Midbrain (tissue), 1 donor: ENCODE measurements at regions not wholly inside any gene's neighbourhood (a gene's known extent, or its start where the extent isn't known, plus 50 kb on each side); places are given as distances from the start of the nearest gene placed in this dataset.

ENCODE experiments used
- DNase-seq: peaks from one replicate; lab custom pipeline; 2025; lab: John Stamatoyannopoulos, UW

DNA sequence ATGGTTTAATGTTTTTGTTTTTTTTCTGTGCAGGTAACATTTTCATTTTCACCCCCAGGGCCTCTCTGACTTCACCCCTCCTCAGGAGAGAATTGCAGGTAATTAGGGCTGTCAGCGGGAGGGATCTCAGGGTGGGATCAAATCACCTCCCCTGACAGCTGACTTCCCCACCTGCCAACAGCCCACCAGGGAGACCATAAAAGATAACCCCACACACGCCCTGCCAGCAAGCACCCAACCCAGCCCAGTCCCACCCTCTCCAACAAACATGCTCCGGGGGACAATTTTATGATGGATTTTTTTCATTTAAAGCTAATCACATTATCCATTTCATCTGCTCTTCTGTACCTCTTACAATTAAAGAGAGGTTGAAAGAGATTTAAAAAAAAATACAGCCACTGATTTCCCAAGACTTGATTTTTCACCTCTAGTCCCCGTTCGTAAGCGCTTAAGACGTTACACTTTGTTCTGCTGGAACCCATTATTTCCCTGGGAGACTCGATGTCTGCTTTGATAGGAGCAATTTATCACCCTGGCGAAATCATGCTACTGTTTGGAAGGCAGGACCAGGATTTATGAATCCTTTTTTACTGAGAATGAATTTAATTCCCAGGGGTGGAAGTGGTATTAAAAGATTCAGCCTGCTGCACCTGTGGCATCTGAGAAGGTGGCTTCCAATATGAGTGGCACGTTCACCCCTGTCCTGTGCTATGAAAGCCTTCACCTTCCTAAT is 232.9 kb upstream of the ID2 start:
- no peak for DNase-seq

DNA sequence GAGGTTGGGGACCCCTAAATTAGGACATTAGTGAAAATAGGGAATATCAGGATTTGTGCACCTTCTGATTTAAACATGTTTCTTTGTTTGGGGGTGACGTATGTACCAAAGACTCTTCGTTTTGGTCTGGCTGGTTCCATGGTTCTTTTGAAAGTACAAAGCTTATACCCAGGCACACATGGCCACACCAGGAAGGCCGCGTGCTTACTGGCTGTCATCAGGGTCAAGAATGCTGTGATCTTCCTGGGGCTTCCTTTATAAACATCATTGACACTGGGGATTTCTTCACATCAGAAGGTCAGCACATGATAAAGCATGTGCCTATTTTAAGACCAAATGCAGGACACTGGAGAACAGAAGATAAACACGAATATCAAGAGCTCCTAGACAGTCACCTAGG is 230.6 kb upstream of the ID2 start:
- DNase-seq: no peak

DNA sequence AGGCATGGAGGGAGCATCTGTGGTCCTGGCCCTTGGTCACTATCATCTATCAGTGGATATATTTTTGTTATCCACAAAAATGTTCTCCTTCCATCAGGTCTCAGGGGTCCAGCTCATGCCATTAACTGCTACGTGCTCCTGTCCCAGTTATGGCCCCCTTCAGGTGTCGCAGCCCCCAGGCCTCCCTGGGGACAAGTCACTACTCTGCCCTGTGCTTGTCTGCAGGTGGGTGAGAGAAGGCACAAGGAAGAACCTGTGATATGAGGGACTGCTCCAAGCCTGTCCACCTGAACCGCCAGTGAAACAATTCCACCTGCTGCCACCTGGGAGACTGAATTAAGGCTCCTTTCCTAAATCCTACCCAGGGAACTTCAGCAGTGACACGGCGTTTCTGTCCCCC is 229.6 kb upstream of the ID2 start:
- no peak for DNase-seq

DNA sequence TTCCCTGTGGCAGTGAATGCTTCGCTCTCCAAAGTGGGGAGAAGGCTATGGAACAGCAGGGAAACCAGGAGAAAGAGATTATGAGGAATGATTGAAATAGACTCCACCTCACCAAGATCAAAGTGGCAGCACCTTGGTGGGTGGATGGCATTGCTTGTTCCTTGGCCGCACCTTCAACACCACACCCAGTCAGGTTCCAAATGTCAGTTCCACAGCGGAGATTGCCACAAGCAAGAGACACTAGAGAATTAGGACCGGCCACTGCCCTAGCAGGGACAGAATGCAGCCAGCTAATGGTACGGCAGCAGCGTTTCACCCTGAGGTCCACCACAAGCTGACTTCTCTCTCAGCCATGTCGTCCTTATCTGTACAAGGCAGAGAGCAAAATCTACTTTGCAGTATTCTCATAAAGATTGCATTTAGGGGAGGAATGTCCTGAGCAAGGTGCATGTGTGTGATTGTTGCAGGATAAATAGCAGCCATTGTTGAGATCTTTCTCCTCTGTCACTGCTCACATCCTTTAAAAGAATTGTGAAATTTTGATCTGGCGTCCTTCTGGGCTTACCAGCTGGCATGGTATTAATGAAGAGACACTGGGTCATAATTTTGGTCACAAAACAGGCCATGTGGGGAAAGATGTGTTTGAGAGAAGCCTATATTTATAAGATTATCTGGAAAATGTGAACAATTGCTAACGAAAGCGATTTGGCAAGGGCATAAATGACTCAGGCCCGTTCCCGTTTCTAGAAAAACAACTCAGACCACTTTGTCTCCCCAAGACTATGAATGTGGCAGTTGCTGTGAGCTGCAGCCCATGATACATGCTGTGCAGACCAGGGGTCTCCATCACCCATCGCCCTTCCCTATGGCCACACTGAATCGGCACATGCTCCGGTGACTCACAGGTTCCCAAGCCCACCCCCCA is 228.6 kb upstream of the ID2 start:
- DNase-seq: no peak

DNA sequence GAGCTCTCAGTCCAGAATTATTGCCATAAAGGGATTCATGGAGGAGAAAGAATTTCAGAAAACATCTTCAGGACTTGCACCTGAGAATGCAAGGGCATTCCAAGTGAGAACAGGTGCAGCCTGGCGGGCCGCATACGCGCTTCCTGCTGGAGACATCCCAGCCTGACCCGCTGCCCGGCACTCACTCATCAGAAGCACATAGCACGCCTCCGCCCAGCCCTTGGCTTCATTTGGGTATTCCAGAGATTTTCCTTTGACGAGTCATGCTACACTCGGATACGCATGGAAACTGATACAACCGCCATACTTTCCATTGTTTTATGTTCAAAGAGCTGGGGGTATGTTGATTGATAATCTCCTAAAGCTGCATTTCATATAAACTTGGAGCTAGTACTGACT is 228.0 kb upstream of the ID2 start:
- DNase-seq: no peak

DNA sequence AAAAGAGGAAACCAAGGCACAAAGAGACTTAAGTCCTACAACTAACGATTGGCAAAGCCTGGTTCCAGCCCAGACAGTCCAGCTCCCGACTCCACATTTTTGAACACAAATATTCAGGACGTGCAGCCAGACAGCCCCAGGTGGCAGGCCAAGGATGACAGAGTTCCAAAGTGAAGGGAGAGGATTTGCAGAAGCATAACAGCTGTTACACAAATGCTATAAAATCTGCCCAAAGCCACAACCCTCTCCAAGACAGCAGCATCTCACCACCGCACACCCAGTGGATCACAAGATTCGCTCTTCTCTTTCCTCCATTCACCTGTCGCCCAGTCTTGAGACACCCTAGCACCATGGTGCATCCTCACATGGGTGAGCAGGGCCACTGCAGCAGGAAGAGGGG is 227.1 kb upstream of the ID2 start:
- DNase-seq: no peak

DNA sequence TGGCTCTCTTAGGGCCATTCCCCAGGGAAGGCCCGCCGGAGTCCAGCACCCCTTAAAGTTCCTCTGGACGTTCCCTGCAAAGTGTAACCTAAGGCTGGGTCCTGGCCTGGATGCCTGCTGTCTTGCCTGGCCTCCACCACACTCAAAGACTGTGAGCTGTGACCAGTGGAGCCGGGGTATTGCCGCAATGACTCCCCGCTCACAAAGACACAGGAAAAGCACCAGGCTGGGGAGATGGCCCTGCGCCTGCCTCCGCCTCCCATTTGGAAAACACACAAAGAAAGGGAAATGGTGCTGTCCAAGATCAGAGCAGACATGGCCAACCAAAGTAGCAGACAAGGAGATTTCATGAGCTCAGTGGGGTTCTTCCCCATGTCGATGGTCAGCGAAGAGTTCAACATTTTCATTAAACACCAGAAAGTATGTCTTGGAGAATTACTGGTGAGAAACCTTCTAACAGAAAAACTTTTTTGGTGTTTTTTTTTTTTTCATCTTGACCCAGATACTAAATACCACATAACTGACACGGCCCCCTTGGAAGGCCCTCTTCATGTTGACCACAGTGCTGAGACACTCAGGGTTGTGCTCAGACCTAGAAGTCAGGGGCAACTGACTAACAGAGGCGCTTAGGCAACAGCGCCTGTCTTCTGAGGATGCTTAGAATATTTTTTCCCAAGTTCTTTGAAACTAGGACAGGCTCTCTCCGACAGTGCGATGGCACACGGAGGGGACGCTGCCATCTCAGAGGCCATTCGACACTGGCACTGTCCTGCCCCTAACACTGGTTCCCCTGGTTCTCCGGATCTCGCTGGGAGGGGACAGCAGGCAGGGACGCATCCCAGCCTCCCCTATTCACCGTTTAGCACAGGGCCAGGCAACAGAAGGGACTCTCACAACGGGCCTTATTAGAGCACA is 226.4 kb upstream of the ID2 start:
- peak; percentile 60 for DNase-seq

DNA sequence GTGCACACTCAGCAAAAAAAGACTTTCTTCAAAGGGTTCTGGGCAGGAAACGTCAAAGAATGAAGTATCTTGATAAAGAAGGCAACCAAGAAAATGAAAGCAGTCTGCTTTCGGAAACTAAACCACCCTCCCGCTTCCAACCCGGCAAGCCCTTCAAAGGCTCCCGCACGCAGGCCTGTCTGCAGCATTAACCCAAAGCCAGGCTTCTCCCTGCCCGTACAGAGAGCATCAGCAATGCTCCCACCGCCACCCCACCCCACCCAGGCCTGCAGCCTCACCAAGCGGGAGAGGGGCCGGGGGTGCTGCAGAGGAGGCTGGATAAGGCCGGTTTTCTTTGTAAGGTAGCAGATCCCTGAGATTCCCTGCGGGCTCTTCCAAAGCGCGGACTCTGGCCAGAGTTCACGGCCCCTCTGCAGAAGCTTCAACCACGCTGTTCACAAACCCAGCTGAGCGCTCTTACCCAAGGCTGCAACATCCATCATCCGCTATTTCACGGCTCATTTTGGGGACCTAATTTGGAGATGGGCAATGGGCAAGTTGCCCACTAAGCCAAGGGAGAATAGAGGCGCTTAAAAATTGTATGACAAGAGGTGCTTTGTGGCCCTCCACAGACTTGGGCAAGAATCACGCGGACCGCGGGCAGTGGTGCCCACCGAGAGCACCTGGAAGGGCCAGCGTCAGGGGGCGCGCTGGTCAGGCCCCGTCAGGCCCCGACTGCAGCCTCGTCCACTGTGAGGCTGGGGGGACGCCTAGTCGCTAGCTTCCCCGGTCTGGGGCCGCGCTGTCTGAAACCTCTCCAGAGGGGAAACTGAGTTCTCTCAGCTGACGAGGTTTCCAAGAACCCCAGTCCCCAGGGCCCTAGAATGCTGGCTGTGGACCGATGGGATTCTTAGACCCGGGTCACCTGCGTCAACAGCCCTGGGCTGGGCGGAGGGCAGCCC is 225.4 kb upstream of the ID2 start:
- no peak for DNase-seq

DNA sequence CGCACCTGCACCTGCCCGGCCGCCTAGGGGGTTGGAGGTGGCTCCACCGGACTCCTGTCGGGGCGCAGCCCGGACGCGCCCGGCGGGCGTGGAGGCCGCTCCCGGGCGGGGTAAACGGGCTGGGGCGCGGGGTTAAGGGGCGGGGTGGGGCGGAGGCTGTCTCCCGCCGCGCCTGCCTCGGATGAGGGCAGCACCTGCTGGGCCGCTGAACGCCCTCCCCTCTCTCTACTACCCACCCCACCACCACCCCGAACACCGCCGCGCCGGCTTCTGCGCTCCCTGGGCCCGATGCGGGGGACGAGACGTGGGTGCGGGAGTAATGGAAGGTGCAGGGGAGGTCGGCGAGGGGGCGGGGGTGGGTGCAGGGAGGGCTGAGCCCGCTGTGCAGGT is 224.8 kb upstream of the ID2 start:
- DNase-seq: no peak

DNA sequence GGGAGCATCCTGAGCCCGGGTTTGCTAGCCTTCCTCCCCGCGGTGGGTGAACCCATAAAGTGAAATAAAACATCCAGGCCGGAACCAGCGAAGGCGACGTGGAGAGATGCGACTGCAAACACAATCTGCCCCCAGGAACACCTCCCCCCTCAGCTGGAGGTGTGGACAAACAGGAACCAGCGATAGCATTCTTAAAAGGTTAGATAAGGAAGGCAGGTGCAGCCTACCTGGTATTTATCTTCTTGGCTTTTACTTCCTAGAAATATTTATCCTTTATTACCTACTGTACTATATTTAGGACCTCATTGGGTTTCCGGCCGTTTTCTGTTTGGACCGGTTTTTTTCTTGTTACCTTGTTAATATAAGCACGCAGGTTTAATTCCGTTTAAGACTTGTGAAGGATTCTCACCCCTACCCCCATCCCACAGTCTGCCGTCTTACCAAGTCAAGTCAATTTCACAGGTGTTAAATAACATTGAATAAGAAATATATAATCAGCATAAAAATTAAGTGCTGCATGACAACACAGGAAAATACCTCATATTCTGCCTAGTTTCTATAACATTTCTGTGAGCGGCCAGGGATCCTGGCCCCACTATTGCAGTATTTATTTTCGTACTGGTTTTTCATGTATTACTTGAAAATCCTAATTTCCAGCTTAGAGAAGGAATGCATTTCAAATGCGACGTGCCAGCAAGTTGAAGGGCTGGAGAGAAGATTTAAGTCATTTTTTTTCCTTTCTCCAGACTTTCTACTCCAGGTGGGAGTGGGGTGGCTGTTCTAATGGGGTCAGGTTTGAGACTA is 224.0 kb upstream of the ID2 start:
- DNase-seq: no peak

DNA sequence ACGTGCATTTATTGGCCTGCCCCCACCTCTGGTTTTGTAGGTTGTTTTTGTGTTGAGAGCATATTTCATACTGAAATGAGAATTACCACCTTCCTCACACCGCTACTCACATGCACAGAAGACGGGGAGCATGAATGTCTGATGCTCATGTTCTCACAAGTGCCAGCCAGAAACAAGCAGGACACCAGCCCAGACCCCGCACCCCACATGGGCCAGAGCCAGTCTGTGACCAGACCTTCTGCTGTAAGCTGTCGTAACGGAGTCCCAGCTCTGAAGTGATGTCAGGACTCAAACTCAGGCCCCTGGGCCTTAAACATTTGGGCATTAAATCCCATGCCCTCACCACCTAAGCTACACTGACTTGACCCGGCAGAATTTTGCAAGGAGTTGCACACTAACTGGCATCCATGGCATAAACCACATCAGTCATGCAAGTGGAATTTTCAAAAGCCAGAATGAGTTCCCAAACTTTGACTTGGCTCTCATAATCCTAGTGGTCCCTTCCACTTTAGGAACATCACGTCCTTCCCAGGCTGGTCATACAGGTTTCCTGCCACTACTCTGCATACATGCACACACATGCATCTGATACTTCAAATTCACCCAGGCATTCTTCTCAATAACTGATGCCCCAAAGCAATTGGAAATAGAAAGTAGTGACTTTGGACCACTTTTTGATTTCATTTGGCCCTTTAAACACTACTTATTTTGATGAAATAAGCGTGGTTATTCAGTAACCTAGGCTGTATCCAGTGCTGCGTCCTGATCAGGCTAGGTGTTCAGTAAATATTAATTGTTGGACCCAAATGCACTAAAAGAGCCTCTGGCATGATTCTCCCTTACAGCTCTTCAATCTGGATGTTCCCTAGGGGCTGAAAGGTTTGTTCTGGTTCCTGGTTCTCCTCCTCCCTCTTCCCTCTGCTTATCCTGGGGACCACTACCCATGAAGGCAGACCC is 223.1 kb upstream of the ID2 start:
- DNase-seq: no peak

DNA sequence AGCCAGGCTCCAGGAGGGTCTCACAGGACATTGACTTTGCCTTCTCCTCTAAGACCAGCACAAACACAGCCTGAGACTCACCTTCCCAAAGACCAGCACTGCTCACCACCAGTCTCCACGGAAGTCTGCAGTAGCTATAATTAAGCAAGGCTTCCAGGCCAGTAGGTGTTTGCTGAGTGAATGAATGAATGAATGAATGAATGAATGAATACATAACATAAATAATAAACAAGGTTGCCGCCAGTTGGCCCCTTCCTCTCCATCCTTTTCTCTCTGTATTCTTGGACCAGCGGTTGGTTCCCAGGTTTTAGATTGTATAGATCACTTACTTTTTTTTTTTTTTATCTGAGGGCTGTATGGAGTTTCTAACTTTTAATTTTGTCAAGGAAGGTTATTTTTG is 222.4 kb upstream of the ID2 start:
- no peak for DNase-seq

DNA sequence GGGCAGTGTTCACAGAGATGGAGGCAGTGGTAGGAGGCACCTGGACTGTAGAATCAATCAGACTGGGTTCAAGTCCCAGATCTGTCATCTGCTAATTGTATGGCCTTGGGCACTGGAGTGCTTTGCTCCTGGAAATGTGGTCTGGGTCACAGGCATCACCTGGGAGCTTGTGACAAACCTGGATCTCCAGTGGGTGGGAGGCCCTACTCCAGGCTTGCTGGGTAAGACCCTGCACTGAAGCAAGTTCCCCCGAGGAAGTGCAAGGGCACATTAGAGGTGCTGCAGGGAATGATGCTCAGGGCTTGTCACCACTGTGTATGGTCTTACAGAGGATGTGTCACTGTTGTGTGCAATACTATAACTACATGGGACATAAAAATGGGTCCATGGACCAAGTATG is 220.5 kb upstream of the ID2 start:
- DNase-seq: no peak

DNA sequence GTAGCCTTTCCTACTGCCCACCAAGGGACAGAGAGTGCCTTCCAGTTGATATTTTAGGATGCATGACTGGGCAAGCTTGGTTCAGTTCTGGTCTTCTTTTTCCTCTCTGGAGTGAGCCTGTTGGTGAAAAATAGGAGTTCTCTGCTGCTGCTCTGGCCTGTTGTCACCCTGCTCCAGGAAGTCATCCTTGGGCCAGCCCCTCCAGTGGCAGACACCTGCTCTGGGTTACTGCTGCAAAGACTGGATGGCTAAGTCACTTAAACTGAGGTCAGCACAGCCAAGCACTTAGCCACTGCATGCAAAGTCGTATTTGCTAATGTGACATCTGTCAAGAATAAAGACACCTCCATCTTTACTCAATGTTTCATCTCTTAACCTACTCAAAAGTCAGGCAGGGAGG is 219.6 kb upstream of the ID2 start:
- DNase-seq: no peak

DNA sequence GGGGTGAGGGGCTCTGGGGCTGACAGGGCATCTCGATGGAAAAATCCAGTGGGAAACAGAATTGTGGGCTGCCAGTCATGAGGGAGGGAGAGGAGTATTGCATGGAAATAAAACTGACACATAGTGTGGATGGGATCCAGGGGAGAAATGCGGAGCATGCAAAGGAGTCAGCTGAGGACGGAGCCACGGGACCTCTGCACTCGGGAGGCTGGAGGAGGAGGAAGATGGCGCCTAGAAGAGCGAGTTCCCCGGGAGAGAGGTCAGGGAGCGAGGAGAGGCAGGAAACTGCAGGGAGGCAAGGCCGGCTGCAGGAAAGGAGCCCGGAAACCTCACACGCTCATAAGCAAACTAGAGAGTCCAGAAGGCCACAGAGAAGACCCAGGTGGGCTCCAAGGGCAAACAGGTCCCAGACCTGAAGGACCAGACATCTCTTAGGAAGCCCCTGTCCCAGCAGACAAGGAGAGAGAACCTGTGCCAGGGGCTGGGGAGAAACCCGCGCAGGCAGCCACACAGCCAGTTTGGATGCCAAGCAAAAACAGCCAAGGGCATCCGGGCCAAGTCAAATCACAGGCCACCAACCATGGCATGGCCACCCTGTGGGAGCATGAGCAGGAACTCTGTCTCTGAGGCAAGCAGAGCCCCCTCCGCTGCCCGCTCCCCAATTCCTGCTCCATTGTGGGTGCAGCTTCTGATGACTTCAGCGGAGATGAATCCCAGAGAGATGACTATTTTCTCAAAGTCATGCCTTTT is 218.8 kb upstream of the ID2 start:
- DNase-seq: no peak

DNA sequence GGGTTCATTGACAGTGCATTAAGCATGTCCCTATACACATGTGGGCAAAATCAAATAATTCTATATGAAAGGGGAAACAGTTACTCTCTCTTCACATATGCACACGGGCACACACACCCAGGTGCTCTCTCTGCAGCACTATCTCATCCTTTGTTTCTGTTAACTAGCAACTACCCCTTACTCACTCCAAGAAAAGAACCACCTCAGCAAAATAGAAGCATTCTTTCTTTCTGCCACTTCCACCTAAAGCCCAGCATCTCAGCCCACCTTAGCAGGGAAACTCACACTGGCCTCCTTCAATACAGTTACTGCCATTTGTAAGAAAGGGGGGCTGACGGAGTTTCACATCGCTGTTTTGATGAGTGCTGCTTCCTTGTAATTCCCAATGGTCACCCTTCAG is 216.3 kb upstream of the ID2 start:
- DNase-seq: no peak

DNA sequence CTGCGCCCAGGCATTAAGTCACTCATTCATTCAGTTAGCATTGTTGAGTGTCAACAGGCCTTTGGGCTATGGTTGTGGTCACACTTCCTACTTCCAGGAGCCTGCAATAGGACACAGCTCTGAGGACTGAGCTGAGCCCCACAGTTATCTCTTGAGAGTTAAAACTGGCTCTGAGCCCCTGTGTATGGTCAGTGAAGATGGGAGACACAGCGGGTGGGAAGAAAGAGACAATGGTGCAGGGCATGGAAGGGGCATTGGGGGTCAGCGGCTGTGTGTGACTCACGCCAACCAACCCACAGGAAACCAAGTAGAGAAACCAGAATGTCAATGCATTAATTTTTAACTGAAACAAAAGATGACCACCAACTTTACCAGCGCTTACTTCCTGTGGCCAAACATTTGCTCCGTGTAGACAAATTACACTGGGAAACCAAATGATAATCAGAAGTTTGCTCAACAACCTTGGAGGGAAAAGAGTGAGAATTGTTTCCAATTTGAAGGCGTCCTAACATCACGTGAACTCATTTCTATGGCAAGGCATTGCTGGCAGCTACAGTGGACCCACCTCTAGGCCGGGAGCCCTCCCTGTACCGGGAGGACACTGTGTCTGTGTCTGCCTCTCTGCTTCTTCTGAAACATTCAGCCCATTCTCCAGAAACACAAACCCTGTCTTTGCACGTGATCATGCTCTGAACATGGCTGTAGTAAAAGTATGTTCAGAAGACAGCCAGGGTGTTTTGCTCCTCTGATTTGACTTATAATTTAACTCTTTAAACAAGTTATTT is 212.0 kb upstream of the ID2 start:
- DNase-seq: no peak
